Psoas muscle (tissue), 7 donors: ENCODE measurements at regions not wholly inside any gene's neighbourhood (a gene's known extent, or its start where the extent isn't known, plus 50 kb on each side); places are given as distances from the start of the nearest gene placed in this dataset.

Experiments used
- ATAC-seq, 4 donors: fragments of 200-7000 bp; cut with Tn5 transposase; one replicate each; pipeline ENCODE4 v1.9.1; 2020; ENCODE audit warnings: moderate library complexity in 3 of 4, mild to moderate bottlenecking in 2 of 4
- DNase-seq, 2 donors: peaks; one replicate each; pipeline ENCODE4 v3.0.0-alpha.2; 2020
- H3K27ac ChIP-seq: fragments of 200-600 bp; one replicate; pipeline ENCODE4 v1.8.0; 2022
- H3K27me3 ChIP-seq, 3 donors: fragments of 200-600 bp in 1 of 3; one replicate each; pipeline versions ENCODE4 v1.6.1 to v1.8.0; 2013 to 2022; ENCODE audit warnings: low read length in 2 of 3, mild to moderate bottlenecking in 2 of 3, moderate library complexity in 1 of 3; ENCODE audit not compliant: insufficient read depth in 3 of 3
- H3K36me3 ChIP-seq, 2 donors: fragments of 200-600 bp in 1 of 2; one replicate each; pipeline versions ENCODE4 v1.6.1 to v1.8.0; 2013 to 2022; ENCODE audit warnings: low read depth in 1 of 2, mild to moderate bottlenecking in 1 of 2, moderate library complexity in 1 of 2; ENCODE audit not compliant: insufficient read depth in 1 of 2
- H3K4me1 ChIP-seq: fragments of 200-600 bp; one replicate; pipeline ENCODE4 v1.8.0; 2022
- H3K4me3 ChIP-seq: fragments of 200-600 bp; one replicate; pipeline ENCODE4 v1.8.0; 2022; ENCODE audit warnings: mild to moderate bottlenecking
- H3K9me3 ChIP-seq: fragments of 200-600 bp; one replicate; pipeline ENCODE4 v1.8.0; 2022
- CTCF ChIP-seq: fragments of 200-600 bp; IDR thresholded peaks from one replicate; pipeline ENCODE4 v1.8.0; 2022; ENCODE audit warnings: antibody characterized with exemption
- WGBS, 3 donors: extraction: QIAGEN DNeasy Blood & Tissue Kit; methylation state at CpG; one replicate each; pipeline versions ENCODE4 v1.1.6 to v1.1.7; 2013; 5-methylcytosine and 5-hydroxymethylcytosine counted together
- intact Hi-C, 2 donors: fragments of 100-400 bp; cut with DNase I; formaldehyde crosslinking; loops; one replicate each; pipeline versions ENCODE4 v1.11.0 to v1.14.2; 2022
- donor health status: healthy with polysubstance abuse.
- donor health status: DM: no; HTN: no; CAD: no; lungs with moderate emphysema.
- donor health status: Bipolar disorder and iron deficiency.
- donor health status: healthy.
- donor health status: DM: yes; HTN: yes; CAD: no.
- donor health status: DM: no; HTN: no; CAD: no.
- donor health status: DM: yes; HTN: yes; CAD: no.

GRCh38 chr4:152095701-152096070 is 334.9 kb upstream of the GATB start:
- Histone ChIP-seq H3K27ac (no peak overlapping the region), H3K36me3 (no peaks in the 10 kb centered on the region), H3K4me1 (no peaks in the 10 kb centered on the region), H3K9me3 (no peaks in the 10 kb centered on the region), H3K27me3 (peaks cover 0 to 2% (median 0%) of the 10 kb centered on the region in 3 donors), H3K4me3 (no peak overlapping the region)
- WGBS, 3 donors: 78 to 96% (median 81%) methylated on average over 1 of the region's 1 CpG
- TF ChIP-seq CTCF: no peak
- intact Hi-C loops: no loop called here
- ATAC-seq: no peak
- DNase-seq: no peak

- no peak for ATAC-seq
- Histone ChIP-seq H3K9me3 (no peaks in the 10 kb centered on the region), H3K4me3 (no peak overlapping the region), H3K4me1 (no peaks in the 10 kb centered on the region), H3K27me3 (peaks cover 0 to 2% (median 0%) of the 10 kb centered on the region in 3 donors), H3K36me3 (no peaks in the 10 kb centered on the region), H3K27ac (no peak overlapping the region)
- intact Hi-C loops: no loop called here
- no peak for DNase-seq
- 31 to 55% (median 32%) methylated on average over 8 of the region's 8 CpGs for WGBS, 3 donors
- TF ChIP-seq CTCF: no peak
Observed at GRCh38 chr4:152094970-152095700, 334.3 kb upstream of the GATB start.

GRCh38 chr4:152091405-152091804 is 330.6 kb upstream of the GATB start:
- H3K27ac ChIP-seq: no peak overlapping the region
- 86 to 89% (median 89%) methylated on average over 3 of the region's 3 CpGs for WGBS, 3 donors
- no peak for ATAC-seq
- no peak overlapping the region for H3K4me3 ChIP-seq
- H3K9me3 ChIP-seq: no peaks in the 10 kb centered on the region
- DNase-seq: no peak
- no peaks in the 10 kb centered on the region for H3K4me1 ChIP-seq
- intact Hi-C loops: no loop called here
- H3K36me3 ChIP-seq: no peaks in the 10 kb centered on the region
- H3K27me3 ChIP-seq: peaks cover 0 to 2% (median 0%) of the 10 kb centered on the region in 3 donors
- no peak for TF ChIP-seq CTCF

- DNase-seq (no peak), ATAC-seq (no peak)
- peaks cover 0 to 2% (median 0%) of the 10 kb centered on the region in 3 donors for H3K27me3 ChIP-seq
- H3K36me3 ChIP-seq: no peaks in the 10 kb centered on the region
- H3K4me3 ChIP-seq: no peak overlapping the region
- no peaks in the 10 kb centered on the region for H3K4me1 ChIP-seq
- WGBS, 3 donors: 83 to 91% (median 86%) methylated on average over 8 of the region's 8 CpGs
- intact Hi-C loops: no loop called here
- H3K27ac ChIP-seq: no peak overlapping the region
- no peak for TF ChIP-seq CTCF
- no peaks in the 10 kb centered on the region for H3K9me3 ChIP-seq
Observed at GRCh38 chr4:152090543-152090942, 329.7 kb upstream of the GATB start.

- H3K27ac ChIP-seq: no peak overlapping the region
- intact Hi-C loops: no loop called here
Observed at GRCh38 chr4:152089584-152089983, 328.8 kb upstream of the GATB start.

More at GRCh38 chr4:152089584-152089983, 328.8 kb upstream of the GATB start:
- 50 to 56% (median 56%) methylated on average over 2 of the region's 2 CpGs for WGBS, 3 donors
- Histone ChIP-seq H3K4me3 (no peak overlapping the region), H3K27me3 (no peaks in the 10 kb centered on the region), H3K36me3 (no peaks in the 10 kb centered on the region), H3K4me1 (no peaks in the 10 kb centered on the region), H3K9me3 (no peaks in the 10 kb centered on the region)
- DNase-seq (no peak), ATAC-seq (no peak)
- TF ChIP-seq CTCF: no peak
